Ramos (cell line): ENCODE measurements at regions not wholly inside any gene's neighbourhood (a gene's known extent, or its start where the extent isn't known, plus 50 kb on each side); places are given as distances from the start of the nearest gene placed in this dataset.

ENCODE experiments used
- in situ Hi-C: fragments of 300-500 bp; cut with MboI; formaldehyde crosslinking; loops from one replicate; pipeline ENCODE4 v1.14.3; 2022; ENCODE audit warnings: low sequenced_read_pairs; ENCODE audit not compliant: unreplicated experiment

DNA sequence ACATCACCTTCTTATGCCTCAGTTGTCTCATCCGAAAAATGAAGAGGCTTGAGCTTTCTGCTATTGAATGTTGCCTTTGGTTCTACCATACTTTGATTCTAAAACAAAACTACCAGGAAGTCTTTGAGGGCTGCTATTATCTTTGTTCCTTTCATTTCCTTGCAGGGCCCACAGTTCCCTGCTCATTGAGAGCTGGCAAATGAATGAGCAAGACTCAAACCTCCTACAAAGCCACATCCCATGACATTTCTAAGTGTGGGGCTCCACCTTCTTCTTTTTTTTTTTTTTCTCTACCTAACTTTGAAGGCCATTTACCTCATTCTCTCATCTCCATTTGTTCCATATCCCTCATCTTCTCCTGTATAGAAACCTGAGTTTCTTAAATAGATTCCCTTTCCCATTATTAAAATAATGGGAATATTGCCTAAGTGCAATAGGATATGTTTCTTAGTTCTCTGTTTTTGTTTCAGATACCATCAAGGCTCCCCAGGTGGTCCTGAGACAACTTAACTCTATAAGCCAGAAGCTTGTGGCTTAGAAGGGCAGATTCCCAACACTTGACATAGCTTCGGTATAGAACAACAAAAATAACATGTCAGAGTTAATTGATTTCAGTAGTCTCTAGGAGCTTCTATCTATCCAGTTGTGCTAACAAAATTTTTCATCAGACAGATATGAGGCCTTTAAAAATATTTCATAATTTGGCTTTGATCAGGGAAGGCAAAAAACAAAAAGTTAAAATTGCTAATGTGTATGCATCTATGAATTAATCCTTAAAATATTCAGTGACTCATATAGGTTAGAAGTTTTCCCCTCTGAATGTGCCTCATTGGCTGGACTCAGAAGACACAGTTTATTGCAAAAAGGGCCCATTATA, 951.6 kb downstream of the TUSC7 start:
- in situ Hi-C loops: no loop called here

DNA sequence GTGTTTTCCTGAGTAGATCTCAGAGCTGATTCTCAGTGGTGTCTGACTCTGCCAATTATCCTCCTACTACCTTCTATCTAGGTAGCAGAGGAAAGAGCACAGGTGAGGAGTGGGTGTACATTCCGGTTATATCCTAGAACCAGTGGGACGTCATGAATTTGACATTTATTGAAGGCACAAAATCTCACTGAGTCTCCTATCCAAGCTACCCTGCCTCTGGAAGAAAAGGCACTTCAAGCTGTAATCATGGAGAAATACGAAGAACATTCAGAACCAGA, 952.2 kb downstream of the TUSC7 start:
- in situ Hi-C loops: no loop called here

DNA sequence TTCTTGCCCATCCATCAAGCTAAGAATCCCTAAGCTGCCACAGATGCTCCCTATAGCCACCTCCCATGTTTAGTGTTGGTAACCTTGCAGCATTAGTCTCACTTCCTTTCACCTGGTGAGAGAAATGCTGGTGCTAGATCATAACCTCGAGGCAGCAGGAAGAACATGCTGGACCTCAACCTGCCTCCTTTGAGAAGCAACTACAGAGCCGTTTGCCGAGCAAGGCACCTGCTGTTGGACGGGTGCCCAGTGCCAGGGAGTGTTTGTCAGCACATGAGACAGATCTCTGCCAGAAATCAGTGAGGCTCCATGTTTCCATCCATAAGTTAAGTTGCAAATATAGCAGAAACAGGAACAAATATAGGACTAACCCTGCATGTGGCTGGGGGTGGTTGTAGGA, 955.7 kb downstream of the TUSC7 start:
- in situ Hi-C loops: no loop called here

DNA sequence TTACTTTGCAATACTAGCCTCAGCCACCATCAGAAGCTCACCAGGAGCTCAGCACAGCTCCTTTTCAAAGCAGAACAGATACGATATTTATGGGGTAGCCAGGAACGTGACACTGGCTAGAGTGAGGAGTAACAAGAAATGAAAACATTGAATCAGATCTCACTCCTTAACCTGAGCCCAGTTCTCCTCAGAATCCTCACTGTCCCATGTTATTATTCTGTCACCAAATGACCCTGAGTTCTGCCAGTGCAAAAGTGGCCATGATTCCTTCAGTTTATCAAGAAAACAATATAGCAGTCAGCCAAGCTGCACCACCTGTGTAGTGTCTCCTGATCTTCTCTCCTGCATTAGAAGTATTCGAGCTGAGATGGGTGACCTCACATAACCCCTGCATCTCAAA, 956.7 kb downstream of the TUSC7 start:
- in situ Hi-C loops: no loop called here

DNA sequence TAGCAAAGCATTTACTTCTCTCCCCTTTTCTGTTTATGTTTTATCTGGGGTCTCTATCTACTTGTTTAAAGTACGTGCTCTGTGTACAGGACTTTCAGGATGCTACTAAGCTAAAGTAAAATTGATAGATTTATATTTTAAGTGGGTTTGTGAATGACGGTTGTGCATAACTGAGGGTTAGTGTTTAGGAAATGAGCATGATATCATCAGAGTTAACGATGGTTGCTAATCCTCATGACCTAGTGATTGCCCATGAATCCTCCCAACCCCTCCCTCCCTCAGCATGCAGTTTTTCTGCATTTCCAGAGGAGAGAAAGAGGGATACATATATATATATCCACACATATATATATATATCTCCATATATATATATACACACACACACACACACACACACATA, 957.2 kb downstream of the TUSC7 start:
- in situ Hi-C loops: no loop called here

DNA sequence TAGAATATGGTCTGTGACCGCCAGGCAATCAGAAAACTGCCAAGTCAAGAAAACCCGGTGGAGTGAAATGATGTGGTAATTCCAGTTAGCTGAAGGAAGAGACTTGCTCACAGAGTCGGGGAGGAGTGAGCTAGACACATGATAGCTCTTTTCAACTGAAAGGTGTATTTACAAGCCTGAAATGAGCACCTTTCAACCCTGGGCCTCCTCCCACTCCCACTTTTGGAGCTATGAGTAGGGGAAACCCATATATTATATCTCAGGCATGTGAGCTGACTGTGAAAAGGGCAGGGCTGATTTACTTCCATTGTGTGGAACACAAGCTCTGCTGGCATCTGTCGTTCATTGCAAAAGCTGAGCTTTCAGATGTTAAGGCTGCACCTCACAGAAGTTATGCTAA, 960.2 kb downstream of the TUSC7 start:
- in situ Hi-C loops: no loop called here

DNA sequence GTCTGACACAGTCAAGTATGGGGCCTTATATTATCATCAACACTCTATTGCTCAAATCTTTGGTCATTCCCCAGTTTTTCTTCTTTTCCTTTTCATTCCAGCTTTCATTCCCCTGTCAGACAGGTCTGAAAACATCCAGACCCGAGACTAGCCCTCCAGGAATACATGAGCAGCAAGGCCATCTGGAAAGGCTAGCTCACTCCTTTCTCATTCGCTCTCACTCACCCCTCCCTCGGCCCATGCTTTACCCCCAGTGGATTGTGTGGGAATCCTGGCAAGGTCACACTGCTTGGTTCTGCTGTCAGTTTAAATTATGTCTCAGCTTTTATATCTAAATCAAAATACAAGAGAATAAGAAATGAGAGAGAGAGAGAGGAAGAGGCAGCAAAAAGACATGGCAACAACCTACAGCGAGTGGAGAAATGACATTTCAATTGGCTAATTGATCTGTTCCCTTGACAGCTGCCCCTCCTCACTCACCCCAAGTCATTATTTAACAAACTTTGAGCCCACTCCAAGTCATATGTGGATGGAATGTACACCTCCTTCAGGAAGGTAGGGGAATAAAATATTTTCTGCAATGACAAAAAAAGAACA, 962.2 kb downstream of the TUSC7 start:
- in situ Hi-C loops: no loop called here

DNA sequence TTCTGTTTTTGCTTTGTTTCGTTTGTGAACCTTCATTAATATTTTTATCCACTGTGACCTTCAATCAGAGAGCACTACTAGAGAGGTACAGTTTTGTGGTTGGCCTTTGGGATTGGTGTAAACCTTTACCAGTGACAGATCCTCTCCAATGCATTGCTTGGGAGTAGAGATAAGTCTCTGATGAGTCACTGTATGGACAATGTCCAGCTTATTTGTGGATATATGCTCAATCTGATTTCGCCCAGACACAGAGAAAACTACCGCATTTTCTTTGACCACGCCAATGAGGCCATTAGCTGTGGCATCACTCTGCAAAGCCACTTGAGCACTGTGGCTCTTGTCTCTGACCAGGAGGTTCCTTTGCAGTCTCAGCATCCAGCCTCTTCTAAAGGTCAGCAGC, 964.7 kb downstream of the TUSC7 start:
- in situ Hi-C loops: no loop called here

DNA sequence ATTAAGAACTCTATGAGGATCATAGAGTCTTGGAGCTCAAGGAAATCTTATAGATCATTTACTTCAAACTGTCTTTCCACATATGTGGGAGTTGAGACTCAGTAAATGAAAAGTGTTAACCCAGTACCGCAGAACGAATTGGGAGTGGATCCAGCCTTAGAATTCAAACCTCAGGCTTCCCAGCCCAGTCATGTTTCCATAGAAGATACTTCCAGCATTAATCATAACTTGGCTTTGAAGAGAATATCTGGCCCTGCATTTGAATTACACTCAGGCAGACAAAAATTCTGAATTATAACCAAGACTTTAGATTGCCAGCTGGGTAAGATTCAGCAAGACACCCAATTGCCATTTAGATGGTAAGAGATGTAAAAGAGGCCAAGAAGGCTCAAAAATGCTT, 972.0 kb downstream of the TUSC7 start:
- in situ Hi-C loops: no loop called here

DNA sequence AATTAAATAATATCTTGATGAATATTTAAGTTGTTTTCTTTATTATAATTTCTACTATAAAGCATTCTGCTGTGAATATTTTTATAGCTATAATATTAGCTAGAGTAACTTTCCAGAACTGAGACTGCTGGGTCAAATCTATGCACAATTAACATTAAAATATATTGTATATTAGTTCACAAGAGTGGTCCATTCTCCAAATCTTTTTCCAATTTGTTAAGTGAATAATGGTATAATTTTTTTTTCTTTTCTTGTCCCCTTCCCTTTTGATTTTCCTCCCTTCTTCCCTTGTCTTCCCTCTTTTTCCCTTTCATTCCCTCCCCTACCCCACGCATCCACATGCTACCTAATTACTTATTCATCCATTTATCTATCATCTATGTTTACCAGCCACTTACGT, 977.5 kb downstream of the TUSC7 start:
- in situ Hi-C loops: no loop called here

DNA sequence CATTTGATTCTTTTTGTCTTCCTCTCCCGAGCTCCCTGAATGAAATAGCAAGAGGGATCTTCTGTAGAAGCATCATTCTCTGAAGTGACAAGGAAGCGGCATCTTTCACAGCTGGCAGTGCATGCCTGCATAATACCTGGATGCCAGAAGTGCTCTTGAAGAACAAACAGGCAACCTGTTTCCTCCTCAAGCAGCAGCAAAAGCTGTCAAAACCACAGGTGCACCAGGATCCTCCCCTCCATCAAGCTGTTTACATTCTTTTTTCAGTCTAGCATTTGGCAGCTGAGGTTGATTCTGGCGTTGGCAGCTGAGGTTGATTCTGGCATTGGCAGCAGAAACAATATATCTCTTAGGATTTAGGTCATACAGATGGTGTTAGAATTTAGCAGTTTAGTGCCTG, 979.0 kb downstream of the TUSC7 start:
- in situ Hi-C loops: no loop called here

DNA sequence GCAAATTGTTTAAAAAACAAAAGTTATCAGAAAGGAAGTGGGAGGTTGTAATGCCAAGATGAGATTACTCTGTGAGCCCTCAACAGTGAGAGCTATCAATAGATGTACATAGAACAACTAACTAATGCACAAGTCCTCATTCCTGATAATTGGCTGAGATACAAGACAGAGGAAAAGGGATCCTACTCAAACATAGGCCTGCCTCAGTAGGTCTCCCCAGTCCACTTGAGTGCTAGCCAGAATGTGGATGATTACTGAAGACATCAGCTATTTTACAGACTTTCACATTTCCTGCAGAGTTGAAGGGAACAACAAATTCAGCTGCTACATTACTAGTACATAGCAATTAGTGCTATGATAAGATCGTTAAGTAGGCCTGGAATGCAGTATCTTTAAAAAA, 981.9 kb downstream of the TUSC7 start:
- in situ Hi-C loops: no loop called here

DNA sequence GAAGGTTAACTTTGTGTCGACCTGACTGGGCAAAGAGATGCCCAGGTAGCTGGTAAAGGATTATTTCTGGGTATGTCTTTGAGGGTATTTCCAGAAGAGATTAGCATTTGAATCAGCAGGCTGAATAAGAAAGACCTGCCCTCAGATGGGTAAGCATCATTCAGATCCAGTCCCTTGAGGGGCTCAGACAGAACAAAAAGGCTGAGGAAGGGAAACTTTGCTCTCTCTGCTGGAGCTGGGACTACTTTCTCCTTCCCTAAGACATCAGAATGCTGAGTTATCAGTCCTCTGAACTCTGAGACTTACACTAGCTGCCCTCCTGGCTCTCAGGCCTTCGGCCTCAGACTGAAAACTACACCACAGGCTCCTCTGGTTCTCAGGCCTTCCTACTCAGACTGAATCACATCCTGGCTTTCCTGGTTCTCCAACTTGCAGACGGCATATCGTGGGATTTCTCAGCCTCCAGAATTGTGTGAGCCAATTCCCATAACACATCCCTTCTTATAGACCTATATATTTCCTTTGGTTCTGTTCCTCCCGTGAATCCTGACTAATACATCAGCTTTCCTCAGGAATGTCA, 982.9 kb downstream of the TUSC7 start:
- in situ Hi-C loops: no loop called here

DNA sequence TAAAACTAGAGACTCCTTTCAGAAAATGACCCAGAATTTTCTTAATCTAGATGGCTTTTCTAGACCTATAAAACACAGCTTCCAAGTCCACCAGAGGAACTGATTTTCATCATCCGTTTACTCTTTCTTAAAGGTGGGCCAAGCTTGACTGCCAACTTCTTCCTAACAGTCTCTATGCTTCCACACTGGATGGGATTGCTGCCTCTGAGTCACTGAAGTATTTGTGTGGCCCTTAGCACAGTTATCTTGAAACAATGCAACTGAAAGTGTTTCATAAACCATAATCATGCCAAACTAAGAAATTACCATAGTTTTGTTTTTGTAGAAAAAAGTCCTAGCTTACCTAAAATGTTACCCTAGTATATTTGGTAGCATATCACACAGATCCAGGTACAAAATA, 985.7 kb downstream of the TUSC7 start:
- in situ Hi-C loops: no loop called here

DNA sequence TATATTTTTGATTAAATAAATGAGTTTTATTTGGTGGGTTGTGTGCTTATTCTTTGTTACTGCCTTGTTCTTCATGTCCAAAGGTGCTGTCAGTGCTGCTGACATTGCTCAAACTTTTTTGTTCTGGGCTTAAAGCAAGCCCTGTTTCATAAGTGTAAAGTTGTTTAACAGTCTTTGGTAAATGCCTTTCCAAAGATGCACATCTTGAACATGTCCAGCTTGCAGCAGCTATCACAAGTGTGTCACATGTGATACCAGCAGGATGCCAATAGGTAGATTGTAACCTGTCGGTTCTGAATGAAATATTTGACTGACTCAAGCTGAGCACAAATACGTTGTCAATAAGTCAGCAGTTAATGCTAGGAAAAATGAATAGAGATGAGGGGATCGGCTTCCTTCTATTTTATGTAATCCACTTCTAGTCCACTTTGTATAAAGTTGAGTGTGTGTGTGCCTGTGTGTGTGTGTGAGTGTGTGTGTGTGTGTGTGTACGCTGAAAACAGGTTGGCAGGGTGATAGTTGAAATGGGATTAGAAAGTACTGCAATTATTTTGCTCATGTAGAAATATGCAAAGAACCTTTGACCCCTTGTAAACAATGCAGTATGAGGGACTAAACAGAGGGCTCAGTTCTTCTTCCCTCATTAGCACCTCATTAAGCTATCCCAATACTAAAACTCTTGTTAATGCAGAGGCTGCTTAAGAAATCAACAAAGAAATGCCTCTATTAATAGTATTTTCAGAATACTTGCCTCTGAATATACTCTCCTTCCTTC, 986.5 kb downstream of the TUSC7 start:
- in situ Hi-C loops: no loop called here

DNA sequence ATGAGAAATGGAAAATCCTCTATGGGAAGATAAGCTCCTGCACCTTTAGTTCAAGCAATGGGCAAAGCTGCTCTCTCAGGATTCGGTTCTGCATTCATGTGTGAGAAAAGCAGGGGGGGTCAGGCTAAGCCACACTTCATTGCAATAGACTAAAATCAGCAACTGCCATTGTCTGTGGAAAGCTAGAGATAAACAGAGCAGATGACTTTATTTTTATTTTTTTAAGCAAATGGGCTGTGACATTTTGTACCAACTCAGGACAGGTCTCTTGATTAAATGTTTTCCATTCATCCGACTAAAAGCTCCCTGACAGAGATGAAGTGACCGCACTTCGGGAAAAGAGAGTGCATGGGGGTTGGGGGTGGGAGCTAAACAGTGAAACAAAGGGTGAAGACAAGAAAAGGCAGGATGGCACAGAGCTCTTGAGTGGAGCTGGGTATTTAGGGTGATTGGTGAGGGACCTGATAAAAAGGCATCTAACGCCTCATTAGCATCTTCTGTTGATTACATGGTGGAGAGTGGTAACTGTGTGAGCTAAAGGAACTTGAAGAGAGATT, 987.4 kb downstream of the TUSC7 start:
- in situ Hi-C loops: no loop called here

DNA sequence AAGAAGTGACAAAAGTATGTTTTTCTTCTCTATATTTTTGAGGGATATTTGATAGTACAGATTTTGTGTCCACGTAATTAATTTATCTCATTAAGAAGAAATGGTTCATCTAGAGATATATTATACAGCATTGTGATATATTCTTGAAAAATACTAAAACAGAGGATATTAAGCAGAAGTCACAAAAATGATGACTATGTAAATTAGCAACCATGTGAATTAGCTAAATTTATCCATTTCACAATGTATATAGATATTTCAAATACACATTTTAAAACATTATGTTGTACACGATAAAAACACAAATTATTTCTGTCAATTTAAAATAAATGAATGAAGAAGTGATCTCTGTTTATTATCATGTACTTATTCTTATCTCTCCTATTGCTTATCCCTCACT, 989.5 kb downstream of the TUSC7 start:
- in situ Hi-C loops: no loop called here

DNA sequence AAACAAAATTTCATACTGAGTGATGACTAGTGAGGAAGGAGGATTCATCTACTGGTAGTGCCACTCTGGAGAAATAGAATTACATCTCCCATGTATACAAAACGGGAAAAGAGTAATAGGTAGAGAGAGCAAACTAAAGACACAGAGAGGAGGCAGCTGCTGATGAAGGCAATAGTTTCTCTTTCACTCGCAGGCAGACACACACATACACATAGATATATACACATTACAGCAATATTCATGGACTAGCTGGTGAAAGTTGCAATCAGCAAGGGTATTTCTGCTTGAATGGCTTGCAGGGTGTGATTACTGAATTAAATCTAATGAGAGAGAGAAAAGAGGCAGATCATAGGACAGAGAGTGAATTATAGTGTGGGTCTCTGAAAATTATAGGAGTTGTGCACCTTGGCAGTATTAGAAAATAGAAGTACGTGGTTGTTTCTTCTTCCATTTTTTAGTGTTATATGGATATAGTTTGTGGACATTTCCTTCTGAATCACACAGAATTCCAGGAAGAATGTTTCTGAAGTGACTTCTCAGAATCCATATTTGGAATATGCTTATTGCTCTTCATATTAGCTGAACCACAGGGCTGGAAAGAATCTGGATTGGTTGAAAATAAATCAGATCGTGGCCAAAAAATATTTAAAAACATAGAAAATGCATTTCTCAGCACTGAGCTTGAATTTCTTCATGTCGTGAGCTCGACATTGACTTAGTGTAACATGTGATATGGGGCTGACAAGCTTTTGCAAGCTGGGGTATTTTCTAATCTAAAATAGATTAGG, 991.2 kb downstream of the TUSC7 start:
- in situ Hi-C loops: no loop called here

DNA sequence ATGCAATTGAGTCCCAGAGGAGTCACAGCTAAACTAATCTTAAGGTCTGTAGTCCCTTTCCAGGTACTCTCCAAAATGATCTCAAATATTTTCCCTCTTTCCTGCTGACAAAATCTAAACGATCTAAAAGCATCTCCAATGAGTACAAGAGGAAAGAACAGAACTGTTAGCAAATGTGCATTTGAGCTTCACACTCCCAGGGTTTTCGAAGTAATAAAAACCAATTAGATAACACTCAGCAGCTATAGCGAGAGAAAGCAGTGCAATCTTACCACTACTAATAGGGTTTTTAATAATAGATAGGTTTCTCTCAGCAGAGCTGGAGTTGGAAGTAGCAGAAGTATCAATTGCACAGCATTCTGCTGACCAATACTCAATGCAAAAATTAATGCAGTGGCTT, 995.4 kb downstream of the TUSC7 start:
- in situ Hi-C loops: no loop called here

DNA sequence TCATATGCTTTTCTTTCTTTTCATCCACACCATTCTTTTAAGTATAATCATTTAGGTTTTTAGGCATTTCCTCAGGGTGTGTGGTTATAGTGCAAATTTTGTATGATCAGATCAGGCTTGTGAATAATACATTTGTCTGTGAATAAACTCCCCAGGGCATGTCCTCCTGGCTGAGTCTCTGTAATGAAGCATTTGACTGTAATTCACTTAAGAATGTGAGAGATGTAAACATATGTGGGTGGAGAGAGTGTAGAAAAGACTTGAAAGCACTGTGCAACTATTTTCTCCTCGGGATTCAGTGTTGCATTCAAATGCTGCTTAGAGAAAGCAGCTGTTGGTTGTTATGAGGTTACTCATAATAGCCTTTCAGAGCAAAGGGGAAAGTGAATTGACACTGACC, 996.5 kb downstream of the TUSC7 start:
- in situ Hi-C loops: no loop called here
